GM12865 (cell line): ENCODE measurements at regions not wholly inside any gene's neighbourhood (a gene's known extent, or its start where the extent isn't known, plus 50 kb on each side); places are given as distances from the start of the nearest gene placed in this dataset.
A peak's percentile ranks its signal among the peaks of the same experiment; 100 is the strongest.

Source experiments
- DNase-seq: peaks from one replicate; pipeline ENCODE4 v3.0.0; 2010; ENCODE audit warnings: low read depth
- H3K4me3 ChIP-seq: 2 replicates; pipeline ENCODE4 v1.5.1; 2011; ENCODE audit warnings: mild to moderate bottlenecking, low read depth, low read length, control low read depth
- TF ChIP-seq, protein P1 (sequence below): IDR thresholded peaks from 2 replicates; pipeline ENCODE4 v1.5.1; 2011; ENCODE audit warnings: low read length, control low read depth, low read depth, inconsistent platforms; ENCODE audit not compliant: insufficient read depth; ENCODE audit errors: missing control alignments

GRCh38 chr15:35301088-35301487, 216.0 kb upstream of the NANOGP8 start:
- TF ChIP-seq, protein P1, sequence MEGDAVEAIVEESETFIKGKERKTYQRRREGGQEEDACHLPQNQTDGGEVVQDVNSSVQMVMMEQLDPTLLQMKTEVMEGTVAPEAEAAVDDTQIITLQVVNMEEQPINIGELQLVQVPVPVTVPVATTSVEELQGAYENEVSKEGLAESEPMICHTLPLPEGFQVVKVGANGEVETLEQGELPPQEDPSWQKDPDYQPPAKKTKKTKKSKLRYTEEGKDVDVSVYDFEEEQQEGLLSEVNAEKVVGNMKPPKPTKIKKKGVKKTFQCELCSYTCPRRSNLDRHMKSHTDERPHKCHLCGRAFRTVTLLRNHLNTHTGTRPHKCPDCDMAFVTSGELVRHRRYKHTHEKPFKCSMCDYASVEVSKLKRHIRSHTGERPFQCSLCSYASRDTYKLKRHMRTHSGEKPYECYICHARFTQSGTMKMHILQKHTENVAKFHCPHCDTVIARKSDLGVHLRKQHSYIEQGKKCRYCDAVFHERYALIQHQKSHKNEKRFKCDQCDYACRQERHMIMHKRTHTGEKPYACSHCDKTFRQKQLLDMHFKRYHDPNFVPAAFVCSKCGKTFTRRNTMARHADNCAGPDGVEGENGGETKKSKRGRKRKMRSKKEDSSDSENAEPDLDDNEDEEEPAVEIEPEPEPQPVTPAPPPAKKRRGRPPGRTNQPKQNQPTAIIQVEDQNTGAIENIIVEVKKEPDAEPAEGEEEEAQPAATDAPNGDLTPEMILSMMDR = no peak
- H3K4me3 ChIP-seq = no peak overlapping the region
- no peak for DNase-seq

DNA sequence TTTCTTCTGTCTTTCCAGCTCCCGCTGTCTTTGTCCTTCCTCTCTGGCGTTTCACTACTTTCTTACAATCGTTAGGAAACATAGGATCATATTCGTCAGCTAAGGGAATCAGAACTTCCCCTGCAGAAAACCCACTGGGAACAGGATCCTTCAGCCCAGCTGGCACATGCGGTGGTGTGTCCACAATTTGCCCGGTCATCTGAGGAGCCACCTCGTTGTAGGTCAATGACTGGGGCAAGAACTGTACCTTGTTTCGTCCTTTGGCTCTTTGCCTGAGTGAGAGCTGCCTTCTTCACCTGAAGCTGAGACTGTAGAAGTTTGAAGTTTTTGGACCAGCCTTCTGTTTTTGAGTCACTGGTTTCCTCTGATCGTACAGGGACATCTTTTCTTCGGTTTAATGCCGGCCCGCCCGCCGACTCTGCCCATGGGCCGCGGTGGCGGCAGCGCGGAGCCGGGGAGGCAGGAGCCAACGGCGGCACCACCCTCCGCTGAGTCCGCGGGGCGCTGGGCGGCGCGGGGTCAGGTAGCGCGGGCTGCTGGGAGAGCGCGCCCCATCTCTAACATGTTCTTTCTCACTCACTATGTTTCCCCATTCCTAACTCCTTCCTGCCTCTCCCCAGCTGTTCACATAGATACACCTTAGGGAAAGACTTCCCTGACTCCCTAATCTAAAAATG, 214.1 kb upstream of the NANOGP8 start:
- TF ChIP-seq, protein P1 = no peak
- DNase-seq = no peak
- no peak overlapping the region for H3K4me3 ChIP-seq

- TF ChIP-seq, protein P1 = no peak
- no peak for DNase-seq
- no peak overlapping the region for H3K4me3 ChIP-seq
Observed at GRCh38 chr15:35298509-35298908, 213.4 kb upstream of the NANOGP8 start.

- TF ChIP-seq, protein P1 = peak; percentile 3
- H3K4me3 ChIP-seq = no peak overlapping the region
- peak; percentile 13 for DNase-seq
Observed at GRCh38 chr15:35293353-35294130, 208.4 kb upstream of the NANOGP8 start.

DNA sequence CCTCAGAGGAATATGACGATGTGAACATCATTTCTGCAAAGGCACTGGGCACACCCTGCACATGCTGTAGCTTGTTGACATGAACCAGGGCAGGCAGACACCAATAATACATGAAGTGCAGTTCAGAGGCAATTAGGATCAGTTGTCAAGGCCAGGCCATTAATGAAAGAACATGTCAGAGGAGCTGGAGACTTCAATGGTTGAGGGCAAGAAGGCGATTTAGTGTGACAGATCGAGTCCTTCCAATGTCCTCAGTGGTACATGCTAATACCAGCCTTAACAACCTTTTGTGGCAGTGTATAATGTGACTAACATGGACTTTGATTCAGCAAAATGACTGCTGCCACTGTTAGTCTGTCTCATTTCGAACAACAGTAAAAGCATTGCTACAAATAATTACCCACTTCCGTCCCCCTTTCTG, 205.2 kb upstream of the NANOGP8 start:
- no peak overlapping the region for H3K4me3 ChIP-seq
- no peak for DNase-seq
- TF ChIP-seq, protein P1 = no peak

DNA sequence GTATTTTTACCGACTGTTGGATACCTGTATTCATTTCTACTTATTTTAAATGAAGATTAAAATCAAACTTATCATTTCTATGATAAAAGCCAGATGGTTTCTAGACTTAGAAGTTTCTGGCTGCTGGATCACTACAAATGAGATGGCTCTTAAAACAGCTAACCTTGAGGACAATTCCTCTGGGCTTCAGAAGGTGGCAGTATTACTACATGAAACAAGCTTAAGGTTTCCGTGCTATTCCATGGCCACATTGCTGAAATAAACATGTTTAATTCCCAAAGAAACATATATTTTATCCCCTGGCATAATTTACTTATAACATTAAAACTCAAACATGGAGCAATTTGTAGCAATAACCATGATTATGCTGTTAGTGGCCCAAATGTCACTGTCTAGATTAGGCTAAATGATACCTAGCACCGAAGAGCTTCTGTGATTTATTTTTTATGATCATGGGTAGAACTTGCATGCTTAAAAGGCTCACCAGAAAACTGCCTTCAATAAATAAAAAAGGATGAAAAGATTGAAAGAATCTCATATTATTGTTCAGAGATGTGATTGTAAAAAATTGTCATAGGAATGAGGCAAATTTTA, 204.0 kb upstream of the NANOGP8 start:
- DNase-seq = peak; percentile 58
- H3K4me3 ChIP-seq = no peak overlapping the region

More for the DNA sequence above, 204.0 kb upstream of the NANOGP8 start:
- TF ChIP-seq, protein P1 = peak; percentile 65
